IMR-90 (cell line): ENCODE measurements at regions not wholly inside any gene's neighbourhood (a gene's known extent, or its start where the extent isn't known, plus 50 kb on each side); places are given as distances from the start of the nearest gene placed in this dataset.

Experiments used
- ATAC-seq: fragments of 200-7000 bp; cut with Tn5 transposase; 2 replicates; pipeline ENCODE4 v1.9.1; 2020; ENCODE audit warnings: low read depth, mild to moderate bottlenecking, moderate library complexity
- BruUV-seq: library from RNA; stranded (reverse); fragments of 400-500 nt; replicated peaks from 2 replicates; lab custom pipeline; 2021; lab: Mats Ljungman, UMichigan
- CTCF ChIA-PET: fragments of 300-600 bp; formaldehyde crosslinking; extraction: SDS; loops from one replicate; lab custom pipeline; 2021; ENCODE audit warnings: antibody characterized with exemption; lab: Yijun Ruan, JAX
- POLR2A ChIA-PET: fragments of 300-600 bp; sonication (Branson Sonifier 250); formaldehyde crosslinking; loops from one replicate; lab custom pipeline; 2022; ENCODE audit warnings: antibody characterized with exemption; ENCODE audit not compliant: unreplicated experiment; lab: Charles Lee
- DNase-seq: peaks from one replicate; pipeline ENCODE4 v3.0.0; 2013
- H2AFZ ChIP-seq: replicated peaks from 2 replicates; pipeline ENCODE3; 2013; ENCODE audit warnings: low read length, mild to moderate bottlenecking; ENCODE audit not compliant: poor library complexity
- H2AK5ac ChIP-seq: 2 replicates; pipeline ENCODE4 v1.6.1; 2013; ENCODE audit warnings: low read depth, low read length, inconsistent platforms
- H2AK9ac ChIP-seq: replicated peaks from 2 replicates; pipeline ENCODE3; 2013; ENCODE audit warnings: mild to moderate bottlenecking, low read depth, low read length, moderate library complexity; ENCODE audit not compliant: poor library complexity
- H2BK120ac ChIP-seq: 2 replicates; pipeline ENCODE4 v1.6.1; 2013; ENCODE audit warnings: low read depth, low read length, inconsistent platforms
- H2BK15ac ChIP-seq: 3 replicates; pipeline ENCODE4 v1.6.1; 2013; ENCODE audit warnings: low read depth, low read length, inconsistent platforms
- H2BK20ac ChIP-seq: 2 replicates; pipeline ENCODE4 v1.6.1; 2013; ENCODE audit warnings: low read depth, mild to moderate bottlenecking, inconsistent platforms, low read length, moderate library complexity
- H2BK5ac ChIP-seq: 2 replicates; pipeline ENCODE4 v1.6.1; 2013; ENCODE audit warnings: mild to moderate bottlenecking, low read depth, low read length, inconsistent platforms; ENCODE audit not compliant: poor library complexity, severe bottlenecking
- H3K14ac ChIP-seq: replicated peaks from 2 replicates; pipeline ENCODE4 v1.6.1; 2013; ENCODE audit warnings: low read depth, low read length, inconsistent platforms
- H3K18ac ChIP-seq: 2 replicates; pipeline ENCODE4 v1.6.1; 2013; ENCODE audit warnings: low read depth, low read length, control low read depth
- H3K23ac ChIP-seq: 2 replicates; pipeline ENCODE4 v1.6.1; 2013; ENCODE audit warnings: low read depth, low read length, inconsistent platforms
- H3K27ac ChIP-seq: 2 replicates; pipeline ENCODE4 v1.5.1; 2013; ENCODE audit warnings: mild to moderate bottlenecking, control low read depth, low read length; ENCODE audit not compliant: insufficient read depth
- H3K27me3 ChIP-seq: 2 replicates; pipeline ENCODE4 v1.6.1; 2013; ENCODE audit warnings: low read length; ENCODE audit not compliant: control insufficient read depth, insufficient read depth
- H3K36me3 ChIP-seq: 2 replicates; pipeline ENCODE4 v1.6.1; 2013; ENCODE audit warnings: low read length, mixed read lengths; ENCODE audit not compliant: control insufficient read depth, insufficient read depth
- H3K4ac ChIP-seq: 2 replicates; pipeline ENCODE4 v1.6.1; 2013; ENCODE audit warnings: low read depth, low read length, inconsistent platforms
- H3K4me1 ChIP-seq: 2 replicates; pipeline ENCODE4 v1.6.1; 2013; ENCODE audit warnings: low read length, mixed read lengths; ENCODE audit not compliant: control insufficient read depth, insufficient read depth
- H3K4me2 ChIP-seq: 2 replicates; pipeline ENCODE4 v1.6.1; 2013; ENCODE audit warnings: low read depth, mild to moderate bottlenecking, control low read depth, low read length, moderate library complexity
- H3K4me3 ChIP-seq: 2 replicates; pipeline ENCODE4 v1.5.1; 2013; ENCODE audit warnings: low read depth, mild to moderate bottlenecking, control low read depth, low read length, moderate library complexity; ENCODE audit not compliant: insufficient read depth
- H3K56ac ChIP-seq: 2 replicates; pipeline ENCODE4 v1.6.1; 2013; ENCODE audit warnings: low read length, inconsistent platforms; ENCODE audit not compliant: insufficient read depth; ENCODE audit errors: extremely low read depth
- H3K79me1 ChIP-seq, 2 experiments: 2 replicates each; pipeline ENCODE4 v1.6.1; 2013; ENCODE audit warnings: low read length in 2 of 2, inconsistent platforms in 1 of 2, low read depth in 1 of 2
- H3K9ac ChIP-seq: 2 replicates; pipeline ENCODE4 v1.6.1; 2013; ENCODE audit warnings: low read depth, low read length, control low read depth
- H3K9me1 ChIP-seq: 2 replicates; pipeline ENCODE4 v1.6.1; 2013; ENCODE audit warnings: low read length, inconsistent platforms; ENCODE audit not compliant: insufficient read depth
- H3K9me3 ChIP-seq: 2 replicates; pipeline ENCODE4 v1.6.1; 2013; ENCODE audit warnings: low read length; ENCODE audit not compliant: control insufficient read depth, insufficient read depth
- H4K20me1 ChIP-seq: 2 replicates; pipeline ENCODE4 v1.6.1; 2013; ENCODE audit warnings: low read length, inconsistent platforms; ENCODE audit not compliant: insufficient read depth
- H4K5ac ChIP-seq: 2 replicates; pipeline ENCODE4 v1.6.1; 2013; ENCODE audit warnings: mild to moderate bottlenecking, low read depth, low read length, control low read depth
- H4K8ac ChIP-seq, 2 experiments: 2 replicates each; pipeline ENCODE4 v1.6.1; 2013; ENCODE audit warnings: low read depth in 2 of 2, low read length in 2 of 2, control low read depth in 1 of 2, inconsistent platforms in 1 of 2
- H4K91ac ChIP-seq: 2 replicates; pipeline ENCODE4 v1.6.1; 2013; ENCODE audit warnings: low read depth, low read length, inconsistent platforms; ENCODE audit not compliant: insufficient read depth
- NFE2L2 ChIP-seq: fragments of 150-350 bp; IDR thresholded peaks from 2 replicates; pipeline ENCODE4 v1.6.1; 2016; ENCODE audit warnings: low read depth, mild to moderate bottlenecking, low read length
- RAD21 ChIP-seq: IDR thresholded peaks from 2 replicates; pipeline ENCODE4 v1.6.1; 2012; ENCODE audit warnings: low read length, improper control_type of control experiment
- WGBS, 2 experiments: methylation state at CpG; one replicate each; pipeline versions ENCODE4 v1.1.5 to v1.1.7; 2013; ENCODE audit warnings: missing lambda C conversion rate in 2 of 2; ENCODE audit not compliant: insufficient read length in 1 of 2; ENCODE audit errors: extremely low coverage in 2 of 2; 5-methylcytosine and 5-hydroxymethylcytosine counted together
- dilution Hi-C: fragments of 300-500 bp; cut with HindIII; formaldehyde crosslinking; loops from one replicate; pipeline ENCODE4 v1.14.3; 2018; ENCODE audit warnings: low sequenced_read_pairs; ENCODE audit not compliant: unreplicated experiment
- in situ Hi-C: fragments of 300-500 bp; cut with MboI; formaldehyde crosslinking; loops from 3 replicates; pipeline ENCODE4 v1.14.3; 2019; ENCODE audit warnings: low sequenced_read_pairs, inconsistent platforms, mixed read lengths
- intact Hi-C: fragments of 100-400 bp; cut with micrococcal nuclease; formaldehyde crosslinking; loops from 2 replicates; pipeline ENCODE4 v1.10.0; 2022

DNA sequence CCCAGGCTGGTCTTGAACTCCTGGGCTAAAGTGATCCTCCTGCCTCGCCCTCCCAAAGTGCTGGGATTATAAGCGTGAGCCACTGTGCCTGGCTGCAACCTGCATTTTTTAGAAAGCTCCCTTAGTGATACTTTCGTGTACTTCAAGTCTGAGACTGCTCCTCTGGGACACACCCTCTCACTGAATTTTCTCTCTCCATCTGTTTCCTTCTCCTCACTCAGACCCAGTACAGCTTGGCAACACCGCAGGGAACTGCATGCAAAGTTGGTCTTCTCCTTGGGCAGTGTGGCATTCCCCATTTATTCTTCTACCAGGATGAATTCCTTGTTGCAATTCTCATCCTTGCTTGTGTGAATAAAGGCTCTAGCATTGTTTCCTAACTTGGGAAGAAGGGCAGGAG, 175.9 kb downstream of the LPIN1 start:
- no peak overlapping the region for H3K9ac ChIP-seq
- WGBS, 2 experiments = 100% methylated on average over 1 of the region's 4 CpGs; no CpG with 5 or more reads in 1 of the 2 experiments
- H3K27me3 ChIP-seq = peaks cover 16% of the 10 kb centered on the region
- no peak overlapping the region for H3K4me2 ChIP-seq
- H2AK9ac ChIP-seq = no peak overlapping the region
- BruUV-seq = no TSS peak
- H3K36me3 ChIP-seq = no peaks in the 10 kb centered on the region
- H2AK5ac ChIP-seq = no peak overlapping the region
- no peak overlapping the region for H3K23ac ChIP-seq
- intact Hi-C loops = no loop called here
- no peak overlapping the region for H2BK5ac ChIP-seq
- no peaks in the 10 kb centered on the region for H3K9me1 ChIP-seq
- no peaks in the 10 kb centered on the region for H3K4me1 ChIP-seq
- ChIA-PET CTCF (interaction anchor here (1.1 kb wide), 1 partner anchor 12 kb away, joined by 3 read pairs; no protein-coding TSS in a partner anchor), POLR2A (no interaction called here)
- no peak overlapping the region for H3K27ac ChIP-seq
- ATAC-seq (no peak), DNase-seq (no peak)
- TF ChIP-seq NFE2L2 (no peak), RAD21 (no peak)
- H3K14ac ChIP-seq = no peak overlapping the region
- dilution Hi-C loops = no loop called here
- no peak overlapping the region for H4K91ac ChIP-seq
- H3K4ac ChIP-seq = no peak overlapping the region
- no peak overlapping the region for H2BK120ac ChIP-seq
- no peaks in the 10 kb centered on the region for H4K20me1 ChIP-seq
- no peaks in the 10 kb centered on the region for H3K9me3 ChIP-seq
- H3K4me3 ChIP-seq = no peak overlapping the region
- H4K8ac ChIP-seq = no peak overlapping the region
- H2BK15ac ChIP-seq = no peak overlapping the region
- no peak overlapping the region for H3K56ac ChIP-seq
- H3K18ac ChIP-seq = no peak overlapping the region
- no peaks in the 10 kb centered on the region for H3K79me1 ChIP-seq
- no peak overlapping the region for H2AFZ ChIP-seq
- in situ Hi-C loops = no loop called here
- no peak overlapping the region for H4K5ac ChIP-seq
- H2BK20ac ChIP-seq = no peak overlapping the region
